Neural cell (in vitro differentiated cells): ENCODE measurements at regions not wholly inside any gene's neighbourhood (a gene's known extent, or its start where the extent isn't known, plus 50 kb on each side); places are given as distances from the start of the nearest gene placed in this dataset.

Experiments used
- CTCF ChIP-seq: fragments of 450-650 bp; IDR thresholded peaks from 2 replicates; pipeline ENCODE4 v1.5.1; 2014; ENCODE audit warnings: antibody characterized with exemption, mild to moderate bottlenecking, moderate library complexity; ENCODE audit not compliant: poor library complexity, severe bottlenecking
- EP300 ChIP-seq: fragments of 450-650 bp; conservative IDR thresholded peaks from 2 replicates; pipeline ENCODE4 v1.6.1; 2014; ENCODE audit warnings: antibody characterized with exemption, mild to moderate bottlenecking, moderate library complexity; ENCODE audit not compliant: poor library complexity, severe bottlenecking
- EZH2 ChIP-seq: fragments of 200-600, 300-800 bp; shearing (Covaris generic), sonication (generic); IDR thresholded peaks from 2 replicates; pipeline ENCODE4 v1.6.1; 2014; ENCODE audit warnings: antibody characterized with exemption, low read length, borderline replicate concordance, mild to moderate bottlenecking; ENCODE audit not compliant: insufficient read depth, poor library complexity, severe bottlenecking
- POLR2AphosphoS5 ChIP-seq: IDR thresholded peaks from 2 replicates; pipeline ENCODE4 v1.6.1; 2012
- RAD21 ChIP-seq: fragments of 450-650 bp; conservative IDR thresholded peaks from 2 replicates; pipeline ENCODE4 v1.6.1; 2014; ENCODE audit warnings: antibody characterized with exemption, mild to moderate bottlenecking, moderate library complexity
- REST ChIP-seq: IDR thresholded peaks from 2 replicates; pipeline ENCODE4 v1.6.1; 2012; ENCODE audit warnings: borderline replicate concordance
- TAF1 ChIP-seq: IDR thresholded peaks from 2 replicates; pipeline ENCODE4 v1.6.1; 2012; ENCODE audit warnings: low read depth

GRCh38 chr20:21947406-21947805, 241.9 kb downstream of the PAX1 start:
- TF ChIP-seq TAF1 (no peak), CTCF (no peak), POLR2AphosphoS5 (no peak), EP300 (no peak), EZH2 (no peak), REST (no peak), RAD21 (no peak)
